ENCODE measurements at regions not wholly inside any gene's neighbourhood (a gene's known extent, or its start where the extent isn't known, plus 50 kb on each side); places are given as distances from the start of the nearest gene placed in this dataset.

GRCh38 chr4:126583509-126583908, 1049.2 kb upstream of the INTU start:
- POLR2A ChIA-PET: no interaction called here
- H3K27ac ChIP-seq (ENCODE audit: insufficient read depth, low read depth, low read length): no peak overlapping the region
- DNase-seq (ENCODE audit: low read depth, low spot score) (peak; percentile 6), FAIRE-seq (no peak)
- no peak overlapping the region for H2AFZ ChIP-seq (ENCODE audit: low read depth, low read length)
- no peaks in the 10 kb centered on the region for H3K36me3 ChIP-seq (ENCODE audit: control insufficient read depth in 2 of 2, extremely low read depth in 1 of 2, insufficient read depth in 2 of 2, low read length in 2 of 2)
- CTCF ChIA-PET: interaction anchor here (0.5 to 2.5 kb wide), 19 partner anchors 8 to 1270 kb away, joined by 3 to 32 read pairs (median 6); partner anchors contain the start of gene FAT4
- no peaks in the 10 kb centered on the region for H3K9me3 ChIP-seq (replicated peaks; ENCODE audit: control insufficient read depth, insufficient read depth, low read length)
- no peak overlapping the region for H3K9ac ChIP-seq (replicated peaks; ENCODE audit: extremely low read depth, insufficient read depth, low read length)
- intact Hi-C loops (cut with micrococcal nuclease) (no loop called here), dilution Hi-C loops (cut with MboI; ENCODE audit: extremely low pct_ligation_motif_present, low sequenced_read_pairs) (no loop called here)
- no peaks in the 10 kb centered on the region for H3K27me3 ChIP-seq (ENCODE audit: control insufficient read depth in 2 of 2, insufficient read depth in 2 of 2, low read length in 2 of 2)
- BruUV-seq (replicated peaks): no TSS peak
- TF ChIP-seq FOS (IDR thresholded peaks at IDR 0.05; ENCODE audit: borderline replicate concordance, insufficient read depth, low read length) (no peak), CTCF (IDR thresholded peaks at IDR 0.05; ENCODE audit: extremely low read depth in 1 of 2, insufficient read depth in 1 of 2, low read depth in 1 of 2, low read length in 2 of 2) (peak in 1 of 2 donors; percentile 7)
- H3K4me1 ChIP-seq (ENCODE audit: control insufficient read depth, extremely low read depth, insufficient read depth, low read length): no peaks in the 10 kb centered on the region
- H3K4me3 ChIP-seq (replicated peaks in 1 of 3; ENCODE audit: insufficient read depth in 1 of 3, low read depth in 1 of 3, low read length in 3 of 3): no peak overlapping the region
- H4K20me1 ChIP-seq (replicated peaks; ENCODE audit: control insufficient read depth, extremely low read depth, insufficient read depth, low read length): no peaks in the 10 kb centered on the region
- H3K9me1 ChIP-seq (replicated peaks; ENCODE audit: control insufficient read depth, extremely low read depth, insufficient read depth, low read length): no peaks in the 10 kb centered on the region
- H3K79me2 ChIP-seq (ENCODE audit: control insufficient read depth, insufficient read depth, low read length): no peaks in the 10 kb centered on the region
- H3K4me2 ChIP-seq (ENCODE audit: insufficient read depth, low read length): no peak overlapping the region

- Histone ChIP-seq H2AFZ (ENCODE audit: low read depth, low read length) (no peak overlapping the region), H3K27ac (ENCODE audit: insufficient read depth, low read depth, low read length) (no peak overlapping the region), H3K9me3 (replicated peaks; ENCODE audit: control insufficient read depth, insufficient read depth, low read length) (no peaks in the 10 kb centered on the region), H3K36me3 (ENCODE audit: control insufficient read depth in 2 of 2, extremely low read depth in 1 of 2, insufficient read depth in 2 of 2, low read length in 2 of 2) (no peaks in the 10 kb centered on the region), H3K9me1 (replicated peaks; ENCODE audit: control insufficient read depth, extremely low read depth, insufficient read depth, low read length) (no peaks in the 10 kb centered on the region), H3K27me3 (ENCODE audit: control insufficient read depth in 2 of 2, insufficient read depth in 2 of 2, low read length in 2 of 2) (no peaks in the 10 kb centered on the region), H3K79me2 (ENCODE audit: control insufficient read depth, insufficient read depth, low read length) (no peaks in the 10 kb centered on the region), H3K4me2 (ENCODE audit: insufficient read depth, low read length) (no peak overlapping the region), H4K20me1 (replicated peaks; ENCODE audit: control insufficient read depth, extremely low read depth, insufficient read depth, low read length) (no peaks in the 10 kb centered on the region), H3K9ac (replicated peaks; ENCODE audit: extremely low read depth, insufficient read depth, low read length) (no peak overlapping the region), H3K4me3 (replicated peaks in 1 of 3; ENCODE audit: insufficient read depth in 1 of 3, low read depth in 1 of 3, low read length in 3 of 3) (no peak overlapping the region), H3K4me1 (ENCODE audit: control insufficient read depth, extremely low read depth, insufficient read depth, low read length) (no peaks in the 10 kb centered on the region)
- ChIA-PET CTCF (interaction anchor here (1.0 to 1.9 kb wide), 4 partner anchors 8 to 809 kb away, joined by 3 to 6 read pairs (median 3); no protein-coding TSS in a partner anchor), POLR2A (no interaction called here)
- BruUV-seq (replicated peaks): no TSS peak
- TF ChIP-seq POLR2A (IDR thresholded peaks at IDR 0.05; ENCODE audit: low read depth, low read length): no peak
- no peak for TF ChIP-seq POLR2AphosphoS5 (IDR thresholded peaks at IDR 0.05; ENCODE audit: insufficient read depth, low read depth, low read length)
- no peak for TF ChIP-seq MAX (IDR thresholded peaks at IDR 0.05; ENCODE audit: insufficient read depth, insufficient read length)
- no peak for TF ChIP-seq MYC (IDR thresholded peaks at IDR 0.05; ENCODE audit: low read depth, low read length)
- TF ChIP-seq FOS (IDR thresholded peaks at IDR 0.05; ENCODE audit: borderline replicate concordance, insufficient read depth, low read length): no peak
- TF ChIP-seq CTCF (IDR thresholded peaks at IDR 0.05; ENCODE audit: extremely low read depth in 1 of 2, insufficient read depth in 1 of 2, low read depth in 1 of 2, low read length in 2 of 2): no peak
- no peak for TF ChIP-seq GATA2 (IDR thresholded peaks at IDR 0.05; ENCODE audit: insufficient read depth, insufficient read length, low read depth, low read length)
- no peak for TF ChIP-seq JUN (IDR thresholded peaks at IDR 0.05; ENCODE audit: borderline replicate concordance, insufficient read depth, insufficient read length, low read depth)
- no peak for TF ChIP-seq EZH2 (IDR thresholded peaks at IDR 0.05; ENCODE audit: borderline replicate concordance, low read depth, low read length, severe bottlenecking)
- intact Hi-C loops (cut with micrococcal nuclease): no loop called here
- dilution Hi-C loops (cut with MboI; ENCODE audit: extremely low pct_ligation_motif_present, low sequenced_read_pairs): no loop called here
- DNase-seq (ENCODE audit: low read depth, low spot score) (no peak), FAIRE-seq (no peak)
These were observed 1041.2 kb upstream of the INTU start for GRCh38 chr4:126591583-126591982.
